Jurkat, Clone E6-1 (cell line): ENCODE measurements at regions not wholly inside any gene's neighbourhood (a gene's known extent, or its start where the extent isn't known, plus 50 kb on each side); places are given as distances from the start of the nearest gene placed in this dataset.

ENCODE experiments used
- DNase-seq: peaks from one replicate; pipeline ENCODE4 v3.0.0-alpha.2; 2011; ENCODE audit warnings: low read depth, low spot score
- H3K4me3 ChIP-seq: 2 replicates; pipeline ENCODE4 v1.5.1; 2011; ENCODE audit warnings: mild to moderate bottlenecking, low read length, control low read depth, moderate library complexity

DNA sequence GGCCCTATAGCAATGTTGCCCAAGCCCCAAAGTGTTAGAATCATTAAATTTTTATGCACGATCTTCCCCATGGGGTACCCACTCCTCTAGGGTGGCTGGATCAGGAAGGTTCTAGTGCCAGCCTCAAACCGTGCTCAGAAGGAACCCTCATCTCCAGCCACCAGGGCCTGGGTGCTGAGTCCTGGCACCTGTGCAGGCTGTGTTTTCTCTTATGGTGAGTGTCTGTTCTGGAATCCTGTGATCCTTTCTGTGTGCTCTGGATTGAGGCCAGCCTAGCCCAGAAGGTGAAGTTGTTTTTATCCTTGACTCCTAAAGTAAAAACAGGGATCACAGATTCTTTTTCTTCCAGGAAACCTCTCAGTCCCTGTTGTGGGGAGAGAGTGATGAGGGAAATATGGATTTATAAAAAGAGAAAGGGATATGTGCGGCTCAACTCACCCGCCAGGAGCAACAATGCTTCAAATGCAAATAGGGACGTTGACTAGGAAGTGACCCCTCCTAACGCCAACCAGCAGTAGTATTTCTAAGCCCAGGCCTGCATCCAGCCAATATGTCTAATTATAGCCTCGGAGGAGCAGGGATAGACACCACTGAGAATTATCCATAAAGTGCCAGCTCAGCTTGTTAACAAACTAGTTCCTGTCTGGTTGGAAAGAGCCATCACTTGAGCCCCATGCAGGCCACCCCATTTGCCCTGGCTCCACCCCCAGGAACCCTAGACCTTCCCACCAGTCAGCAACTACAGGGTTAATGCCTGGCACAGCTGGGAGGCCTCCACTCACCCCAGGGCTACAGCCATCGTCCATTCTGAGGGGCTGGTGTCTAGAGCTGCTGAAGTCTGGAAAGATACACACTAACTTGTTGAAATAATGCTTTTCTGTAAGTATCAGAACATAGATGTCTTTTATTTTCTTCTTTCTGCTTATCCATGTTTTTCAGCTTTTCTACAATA lies 513.5 kb upstream of the PROK2 start:
- no peak overlapping the region for H3K4me3 ChIP-seq
- DNase-seq = no peak

DNA sequence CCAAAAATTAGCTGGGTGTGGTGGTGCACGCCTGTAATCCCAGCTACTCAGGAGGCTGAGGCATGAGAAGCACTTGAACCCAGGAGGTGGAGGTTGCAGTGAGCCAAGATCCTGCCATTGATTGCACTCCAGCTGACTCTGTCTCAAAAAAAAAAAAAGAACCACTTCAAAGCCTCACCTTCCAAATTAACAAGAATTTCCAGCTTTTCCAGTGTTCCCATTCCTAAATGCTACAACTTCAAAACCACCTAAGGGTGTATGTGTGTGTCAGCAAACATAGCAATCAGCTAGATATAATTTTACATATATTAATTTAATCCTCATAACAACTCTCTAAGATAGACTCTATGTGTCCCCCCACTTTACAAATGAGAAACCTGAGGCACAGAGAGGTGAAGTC lies 512.5 kb upstream of the PROK2 start:
- DNase-seq = no peak
- H3K4me3 ChIP-seq = no peak overlapping the region

DNA sequence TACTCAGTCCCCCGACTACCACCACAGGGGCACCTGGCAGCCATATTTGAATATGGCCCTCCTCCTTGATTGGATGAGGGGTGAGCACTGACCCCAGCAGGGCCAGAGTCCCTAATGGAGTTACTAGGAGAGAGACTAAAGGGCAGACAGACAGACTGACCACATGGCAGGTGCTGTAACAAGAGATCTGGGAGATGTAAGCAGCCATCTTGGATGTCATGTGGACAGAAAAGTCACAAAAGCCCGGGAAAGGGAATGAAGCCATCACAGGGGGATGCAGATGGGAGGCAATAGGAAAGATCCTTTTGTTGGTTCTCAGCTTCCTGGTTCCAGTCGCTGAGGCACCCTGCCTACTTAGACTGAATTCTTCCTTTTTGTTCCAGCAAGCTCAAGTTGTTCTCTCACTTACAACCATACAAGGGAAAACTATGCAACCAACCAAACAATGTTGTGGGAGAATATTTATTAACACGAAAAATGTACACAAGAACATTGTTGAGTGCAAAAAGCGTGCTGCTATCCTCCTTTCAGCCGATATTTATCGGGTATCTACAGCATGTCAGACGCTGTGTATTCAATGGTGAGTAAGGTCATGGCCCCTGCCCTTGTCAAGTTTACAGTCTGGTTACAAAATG lies 511.6 kb upstream of the PROK2 start:
- H3K4me3 ChIP-seq = no peak overlapping the region
- no peak for DNase-seq

- no peak overlapping the region for H3K4me3 ChIP-seq
- no peak for DNase-seq
These were observed 511.1 kb upstream of the PROK2 start for GRCh38 chr3:72295962-72296450.

- DNase-seq = no peak
These were observed 510.5 kb upstream of the PROK2 start for GRCh38 chr3:72295276-72295961.

GRCh38 chr3:72290859-72291638 lies 506.1 kb upstream of the PROK2 start:
- H3K4me3 ChIP-seq = no peak overlapping the region
- no peak for DNase-seq

More at GRCh38 chr3:72295276-72295961, 510.5 kb upstream of the PROK2 start:
- H3K4me3 ChIP-seq = no peak overlapping the region

GRCh38 chr3:72289692-72290071 lies 504.7 kb upstream of the PROK2 start:
- DNase-seq = no peak

DNA sequence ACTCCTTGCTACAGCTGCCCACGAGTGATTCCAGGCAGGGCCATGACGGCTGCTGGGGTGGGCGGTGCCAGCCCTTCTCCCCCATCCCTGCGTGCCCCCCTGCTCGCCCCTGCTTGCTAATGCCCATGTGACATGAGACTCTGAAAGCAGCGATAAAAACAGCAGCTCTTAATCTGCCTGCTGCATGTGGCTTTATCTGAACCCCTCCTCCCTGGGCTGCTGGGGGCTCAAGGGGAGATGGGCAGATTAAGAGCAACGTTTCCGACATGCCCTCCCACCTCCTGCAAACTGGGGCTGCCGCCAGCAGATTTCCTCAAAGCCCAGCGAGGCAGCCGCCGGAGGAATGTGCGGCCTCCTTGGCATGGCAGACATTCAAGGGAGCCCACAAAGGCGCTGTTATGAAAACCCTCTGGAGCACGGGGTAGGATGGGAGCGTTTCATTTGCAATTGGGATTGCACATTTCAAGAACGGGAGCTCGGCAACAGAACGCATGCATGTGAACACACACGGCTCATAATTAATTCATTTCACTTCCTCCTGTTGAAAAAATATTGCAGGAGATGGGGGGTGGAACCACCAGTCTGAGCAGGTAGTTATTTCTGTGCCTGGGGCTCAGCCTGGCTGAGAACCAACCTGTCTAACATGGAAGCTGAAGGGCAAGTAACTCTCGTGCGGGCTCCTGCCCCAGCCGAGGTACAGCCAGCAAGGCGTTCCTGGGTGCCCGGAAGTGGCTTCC lies 504.2 kb upstream of the PROK2 start:
- no peak overlapping the region for H3K4me3 ChIP-seq
- no peak for DNase-seq

More at GRCh38 chr3:72289692-72290071, 504.7 kb upstream of the PROK2 start:
- no peak overlapping the region for H3K4me3 ChIP-seq

GRCh38 chr3:72287956-72288355 lies 503.0 kb upstream of the PROK2 start:
- H3K4me3 ChIP-seq = no peak overlapping the region
- DNase-seq = no peak

GRCh38 chr3:72285502-72285901 lies 500.6 kb upstream of the PROK2 start:
- H3K4me3 ChIP-seq = no peak overlapping the region
- DNase-seq = no peak

DNA sequence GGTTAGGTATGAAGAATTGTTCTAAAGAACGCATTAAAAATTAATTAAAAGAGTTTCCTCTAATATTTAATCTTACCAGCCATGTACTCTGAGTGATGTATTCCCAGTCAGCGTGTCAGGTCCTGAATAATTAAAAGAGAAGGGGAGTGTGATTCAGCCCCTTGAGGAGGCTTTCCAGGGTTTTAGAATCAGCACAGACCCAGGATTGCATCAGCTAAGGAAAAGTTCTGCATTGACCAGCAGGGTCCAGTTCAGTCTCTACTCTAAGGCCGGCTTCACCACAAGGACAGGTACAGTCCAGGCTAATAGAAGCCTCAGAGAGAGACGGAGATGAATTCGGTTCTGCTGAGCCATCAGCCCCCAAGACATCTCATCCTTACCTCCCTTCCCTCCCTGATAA lies 499.5 kb upstream of the PROK2 start:
- no peak for DNase-seq
- H3K4me3 ChIP-seq = no peak overlapping the region

- DNase-seq = no peak
- H3K4me3 ChIP-seq = no peak overlapping the region
These were observed 498.0 kb upstream of the PROK2 start for GRCh38 chr3:72282918-72283317.

GRCh38 chr3:72281551-72281950 lies 496.6 kb upstream of the PROK2 start:
- no peak for DNase-seq

DNA sequence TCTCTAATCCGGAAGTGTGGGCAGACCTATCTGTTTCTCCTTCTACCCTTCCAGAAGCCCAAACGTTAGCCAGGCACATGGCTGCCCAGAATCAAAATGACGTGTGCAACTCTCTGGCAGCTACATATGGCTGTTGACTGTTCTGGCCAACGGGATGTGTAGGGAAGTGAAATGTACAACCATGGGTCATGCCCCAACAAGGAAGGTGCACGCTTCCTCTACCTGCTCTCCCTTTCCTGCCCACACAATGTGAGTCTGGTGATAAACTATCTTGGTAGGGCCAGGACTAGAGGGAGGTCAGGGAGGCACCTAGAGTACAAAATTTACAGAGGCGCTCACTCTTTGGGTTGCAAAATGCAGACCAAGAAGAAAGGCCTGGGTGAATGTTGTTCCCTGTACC lies 495.9 kb upstream of the PROK2 start:
- no peak for DNase-seq
- H3K4me3 ChIP-seq = no peak overlapping the region

More at GRCh38 chr3:72281551-72281950, 496.6 kb upstream of the PROK2 start:
- H3K4me3 ChIP-seq = no peak overlapping the region

- DNase-seq = no peak
- no peak overlapping the region for H3K4me3 ChIP-seq
These were observed 494.7 kb upstream of the PROK2 start for GRCh38 chr3:72279631-72280041.

GRCh38 chr3:72279068-72279604 lies 494.2 kb upstream of the PROK2 start:
- H3K4me3 ChIP-seq = no peak overlapping the region
- DNase-seq = no peak

GRCh38 chr3:72278349-72279067 lies 493.6 kb upstream of the PROK2 start:
- no peak for DNase-seq
- H3K4me3 ChIP-seq = no peak overlapping the region
